LNCAP (cell line): ENCODE measurements at regions not wholly inside any gene's neighbourhood (a gene's known extent, or its start where the extent isn't known, plus 50 kb on each side); places are given as distances from the start of the nearest gene placed in this dataset.

Experiments
- CTCF ChIP-seq: fragments of 450-650 bp; IDR thresholded peaks from 2 replicates; pipeline ENCODE4 v1.5.1; 2017; ENCODE audit warnings: mild to moderate bottlenecking

- no peak for TF ChIP-seq CTCF
Observed at GRCh38 chr4:177968817-177969442, 526.7 kb upstream of the AGA start.

GRCh38 chr4:177974461-177974860 lies 532.2 kb upstream of the AGA start:
- no peak for TF ChIP-seq CTCF

- no peak for TF ChIP-seq CTCF
Observed at GRCh38 chr4:177975315-177975987, 533.2 kb upstream of the AGA start.

- no peak for TF ChIP-seq CTCF
Observed at GRCh38 chr4:177986236-177986635, 544.0 kb upstream of the AGA start.

GRCh38 chr4:177987896-177988295 lies 545.7 kb upstream of the AGA start:
- no peak for TF ChIP-seq CTCF

GRCh38 chr4:177989503-177990201 lies 547.4 kb upstream of the AGA start:
- TF ChIP-seq CTCF: no peak

GRCh38 chr4:178003098-178003657 lies 560.9 kb upstream of the AGA start:
- no peak for TF ChIP-seq CTCF
